ENCODE measurements at regions not wholly inside any gene's neighbourhood (a gene's known extent, or its start where the extent isn't known, plus 50 kb on each side); places are given as distances from the start of the nearest gene placed in this dataset.

GRCh38 chr17:77266891-77267341 is 126.1 kb downstream of the SEC14L1 start:
- no peak for DNase-seq

- DNase-seq, result no peak
These were observed 129.2 kb downstream of the SEC14L1 start for GRCh38 chr17:77269696-77270681.

GRCh38 chr17:77271411-77271810 is 130.6 kb downstream of the SEC14L1 start:
- DNase-seq, result no peak

- DNase-seq, result no peak
These were observed 132.8 kb downstream of the SEC14L1 start for GRCh38 chr17:77273397-77274085.

GRCh38 chr17:77274096-77274845 is 133.5 kb downstream of the SEC14L1 start:
- no peak for DNase-seq

- DNase-seq, result no peak
These were observed 138.9 kb downstream of the SEC14L1 start for GRCh38 chr17:77279448-77280303.

GRCh38 chr17:77280304-77281121 is 139.7 kb downstream of the SEC14L1 start:
- no peak for DNase-seq

GRCh38 chr17:77281122-77281903 is 140.5 kb downstream of the SEC14L1 start:
- DNase-seq, result peak; percentile 59 to 60

GRCh38 chr17:77281904-77282367 is 141.2 kb downstream of the SEC14L1 start:
- no peak for DNase-seq

- DNase-seq, result no peak
These were observed 142.1 kb downstream of the SEC14L1 start for GRCh38 chr17:77282524-77283515.

GRCh38 chr17:77284023-77284617 is 143.4 kb downstream of the SEC14L1 start:
- DNase-seq, result no peak

GRCh38 chr17:77285594-77286390 is 145.0 kb downstream of the SEC14L1 start:
- no peak for DNase-seq

- DNase-seq, result no peak
These were observed 145.5 kb downstream of the SEC14L1 start for GRCh38 chr17:77286391-77286640.

GRCh38 chr17:77286641-77287431 is 146.1 kb downstream of the SEC14L1 start:
- DNase-seq, result no peak

GRCh38 chr17:77287432-77288068 is 146.8 kb downstream of the SEC14L1 start:
- no peak for DNase-seq

- no peak for DNase-seq
These were observed 147.4 kb downstream of the SEC14L1 start for GRCh38 chr17:77288115-77288619.

Measured in stimulated activated CD4-positive, alpha-beta T cell treated with anti-CD3 and anti-CD28 coated beads, Interleukin-2, amount 100 ng/mL, for 24 hours (primary cell).